ENCODE measurements at regions not wholly inside any gene's neighbourhood (a gene's known extent, or its start where the extent isn't known, plus 50 kb on each side); places are given as distances from the start of the nearest gene placed in this dataset.

DNA sequence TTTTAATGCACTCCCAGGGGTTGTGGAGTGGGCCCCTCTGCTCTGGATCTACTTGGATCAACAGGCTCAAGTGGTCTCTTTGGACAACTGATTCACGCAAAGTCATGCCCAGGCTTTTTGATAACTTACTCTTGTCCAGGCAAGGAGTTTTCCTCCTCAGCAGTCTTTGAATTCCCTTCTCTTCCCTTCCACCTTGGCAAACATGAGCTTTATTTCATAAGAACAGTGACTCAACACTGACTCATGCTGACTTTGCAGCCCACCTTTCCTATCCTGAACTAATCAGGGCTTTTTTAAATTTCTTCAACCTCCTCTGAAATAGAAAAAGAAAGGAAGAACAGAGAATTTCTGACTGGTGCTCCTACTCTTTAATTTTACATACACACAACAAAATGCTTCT lies 132.1 kb upstream of the LDB2 start:
- TF ChIP-seq, protein P1, sequence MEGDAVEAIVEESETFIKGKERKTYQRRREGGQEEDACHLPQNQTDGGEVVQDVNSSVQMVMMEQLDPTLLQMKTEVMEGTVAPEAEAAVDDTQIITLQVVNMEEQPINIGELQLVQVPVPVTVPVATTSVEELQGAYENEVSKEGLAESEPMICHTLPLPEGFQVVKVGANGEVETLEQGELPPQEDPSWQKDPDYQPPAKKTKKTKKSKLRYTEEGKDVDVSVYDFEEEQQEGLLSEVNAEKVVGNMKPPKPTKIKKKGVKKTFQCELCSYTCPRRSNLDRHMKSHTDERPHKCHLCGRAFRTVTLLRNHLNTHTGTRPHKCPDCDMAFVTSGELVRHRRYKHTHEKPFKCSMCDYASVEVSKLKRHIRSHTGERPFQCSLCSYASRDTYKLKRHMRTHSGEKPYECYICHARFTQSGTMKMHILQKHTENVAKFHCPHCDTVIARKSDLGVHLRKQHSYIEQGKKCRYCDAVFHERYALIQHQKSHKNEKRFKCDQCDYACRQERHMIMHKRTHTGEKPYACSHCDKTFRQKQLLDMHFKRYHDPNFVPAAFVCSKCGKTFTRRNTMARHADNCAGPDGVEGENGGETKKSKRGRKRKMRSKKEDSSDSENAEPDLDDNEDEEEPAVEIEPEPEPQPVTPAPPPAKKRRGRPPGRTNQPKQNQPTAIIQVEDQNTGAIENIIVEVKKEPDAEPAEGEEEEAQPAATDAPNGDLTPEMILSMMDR (optimal IDR thresholded peaks at IDR 0.05 in 1 of 3, IDR thresholded peaks at IDR 0.05 in 1 of 3, conservative IDR thresholded peaks at IDR 0.05 in 1 of 3; ENCODE audit: extremely low read depth in 1 of 3, insufficient read depth in 2 of 3, low read length in 3 of 3) = no peak
- TF ChIP-seq EZH2 (IDR thresholded peaks at IDR 0.05; ENCODE audit: low read length) = no peak

All from keratinocyte (primary cell).